OCI-LY1 (cell line): ENCODE measurements at regions not wholly inside any gene's neighbourhood (a gene's known extent, or its start where the extent isn't known, plus 50 kb on each side); places are given as distances from the start of the nearest gene placed in this dataset.

Experiments used
- H2AFZ ChIP-seq: fragments of 200-600 bp; sonication (generic), shearing (Covaris generic); 2 replicates; pipeline ENCODE4 v1.6.0; 2014; ENCODE audit warnings: antibody characterized with exemption, mild to moderate bottlenecking, low read length
- H3F3A ChIP-seq: fragments of 200-600 bp; sonication (generic), shearing (Covaris generic); 2 replicates; pipeline ENCODE4 v1.6.0; 2014; ENCODE audit warnings: mild to moderate bottlenecking, antibody characterized with exemption, low read length, moderate library complexity; ENCODE audit not compliant: insufficient read depth
- H3K27ac ChIP-seq: fragments of 200-600 bp; sonication (generic); 2 replicates; pipeline ENCODE4 v1.5.1; 2014; ENCODE audit warnings: low read length, mixed run types, mild to moderate bottlenecking, low read depth; ENCODE audit not compliant: poor library complexity, severe bottlenecking
- H3K27me3 ChIP-seq: fragments of 200-600 bp; sonication (generic); 2 replicates; pipeline ENCODE4 v1.6.0; 2014; ENCODE audit warnings: antibody characterized with exemption, mild to moderate bottlenecking, low read length, moderate library complexity; ENCODE audit not compliant: insufficient read depth
- H3K36me3 ChIP-seq: fragments of 200-600 bp; sonication (generic); 2 replicates; pipeline ENCODE4 v1.6.1; 2014; ENCODE audit warnings: mild to moderate bottlenecking, antibody characterized with exemption, low read length, moderate library complexity, mixed read lengths; ENCODE audit not compliant: insufficient read depth
- H3K4me1 ChIP-seq: fragments of 200-600 bp; sonication (generic); 2 replicates; pipeline ENCODE4 v1.5.1; 2014; ENCODE audit warnings: mild to moderate bottlenecking, low read length, moderate library complexity; ENCODE audit not compliant: insufficient read depth, severe bottlenecking
- H3K4me2 ChIP-seq: fragments of 200-600 bp; sonication (generic), shearing (Covaris generic); 2 replicates; pipeline ENCODE4 v1.6.1; 2014; ENCODE audit warnings: low read length
- H3K4me3 ChIP-seq: fragments of 200-600 bp; sonication (generic); 2 replicates; pipeline ENCODE4 v1.5.1; 2014; ENCODE audit warnings: low read length, low read depth, mild to moderate bottlenecking, mixed read lengths; ENCODE audit not compliant: poor library complexity, severe bottlenecking
- H3K79me2 ChIP-seq: fragments of 200-600 bp; shearing (Covaris generic); 2 replicates; pipeline ENCODE4 v1.6.1; 2016; ENCODE audit warnings: mixed run types, low read length, mixed read lengths; ENCODE audit not compliant: insufficient read depth
- H3K9ac ChIP-seq: fragments of 200-600 bp; sonication (generic), shearing (Covaris generic); 2 replicates; pipeline ENCODE4 v1.6.1; 2014; ENCODE audit warnings: mild to moderate bottlenecking, low read length, mixed read lengths
- H3K9me2 ChIP-seq: fragments of 200-600 bp; sonication (generic), shearing (Covaris generic); 2 replicates; pipeline ENCODE4 v1.6.1; 2014; ENCODE audit warnings: low read depth, mild to moderate bottlenecking, low read length, mixed read lengths
- H3K9me3 ChIP-seq: fragments of 200-600 bp; shearing (Covaris generic); 2 replicates; pipeline ENCODE4 v1.6.1; 2014; ENCODE audit warnings: low read length, mixed read lengths
- H4K20me1 ChIP-seq: fragments of 200-600 bp; sonication (generic), shearing (Covaris generic); 2 replicates; pipeline ENCODE4 v1.6.0; 2016; ENCODE audit warnings: mild to moderate bottlenecking, low read length; ENCODE audit not compliant: insufficient read depth
- CTCF ChIP-seq: fragments of 200-600 bp; sonication (generic), shearing (Covaris generic); IDR thresholded peaks from 2 replicates; pipeline ENCODE4 v1.5.1; 2017; ENCODE audit warnings: mild to moderate bottlenecking, antibody characterized with exemption, low read length, moderate library complexity, mixed read lengths
- EZH2 ChIP-seq: fragments of 200-600 bp; sonication (generic), shearing (Covaris generic); IDR thresholded peaks from 2 replicates; pipeline ENCODE4 v1.8.0; 2017; ENCODE audit warnings: borderline replicate concordance, mixed run types, mild to moderate bottlenecking, antibody characterized with exemption, low read length, moderate library complexity, mixed read lengths

- Histone ChIP-seq H4K20me1 (no peaks in the 10 kb centered on the region), H3K9ac (no peak overlapping the region), H3K27ac (no peak overlapping the region), H3K9me3 (no peaks in the 10 kb centered on the region), H3F3A (no peaks in the 10 kb centered on the region), H2AFZ (no peak overlapping the region), H3K9me2 (no peaks in the 10 kb centered on the region), H3K4me3 (no peak overlapping the region), H3K27me3 (no peaks in the 10 kb centered on the region), H3K4me1 (no peaks in the 10 kb centered on the region), H3K4me2 (no peak overlapping the region), H3K79me2 (no peaks in the 10 kb centered on the region), H3K36me3 (no peaks in the 10 kb centered on the region)
- no peak for TF ChIP-seq CTCF
- no peak for TF ChIP-seq EZH2
These were observed 174.1 kb upstream of the MCTP2 start for GRCh38 chr15:94057305-94057704.

GRCh38 chr15:94056314-94056713 is 175.0 kb upstream of the MCTP2 start:
- H4K20me1 ChIP-seq, result no peaks in the 10 kb centered on the region
- no peak overlapping the region for H3K27ac ChIP-seq
- no peak overlapping the region for H2AFZ ChIP-seq
- H3K4me2 ChIP-seq, result no peak overlapping the region
- H3K9me3 ChIP-seq, result no peaks in the 10 kb centered on the region
- H3K9ac ChIP-seq, result no peak overlapping the region
- no peaks in the 10 kb centered on the region for H3K36me3 ChIP-seq
- no peaks in the 10 kb centered on the region for H3K79me2 ChIP-seq
- H3K9me2 ChIP-seq, result no peaks in the 10 kb centered on the region
- no peaks in the 10 kb centered on the region for H3F3A ChIP-seq
- no peaks in the 10 kb centered on the region for H3K4me1 ChIP-seq
- no peak for TF ChIP-seq CTCF
- no peak for TF ChIP-seq EZH2
- no peak overlapping the region for H3K4me3 ChIP-seq
- H3K27me3 ChIP-seq, result no peaks in the 10 kb centered on the region

- H3K27me3 ChIP-seq, result no peaks in the 10 kb centered on the region
- no peaks in the 10 kb centered on the region for H3F3A ChIP-seq
- H3K9ac ChIP-seq, result no peak overlapping the region
- no peak overlapping the region for H3K4me2 ChIP-seq
- H2AFZ ChIP-seq, result no peak overlapping the region
- TF ChIP-seq CTCF (no peak), EZH2 (no peak)
- H4K20me1 ChIP-seq, result no peaks in the 10 kb centered on the region
- H3K4me3 ChIP-seq, result no peak overlapping the region
- no peaks in the 10 kb centered on the region for H3K4me1 ChIP-seq
- H3K36me3 ChIP-seq, result no peaks in the 10 kb centered on the region
- H3K27ac ChIP-seq, result no peak overlapping the region
- no peaks in the 10 kb centered on the region for H3K79me2 ChIP-seq
- no peaks in the 10 kb centered on the region for H3K9me2 ChIP-seq
- no peaks in the 10 kb centered on the region for H3K9me3 ChIP-seq
These were observed 177.7 kb upstream of the MCTP2 start for GRCh38 chr15:94053626-94054025.
